Neural cell (in vitro differentiated cells): ENCODE measurements at regions not wholly inside any gene's neighbourhood (a gene's known extent, or its start where the extent isn't known, plus 50 kb on each side); places are given as distances from the start of the nearest gene placed in this dataset.
"Not testable (repeated sequence)": the region's sequence is repeated elsewhere in the genome, so short reads cannot be mapped to it uniquely, and the experiment has no call there.

ENCODE experiments used
- H2AFZ ChIP-seq: fragments of 200-600, 300-800 bp; sonication (generic), shearing (Covaris generic); 2 replicates; pipeline ENCODE4 v1.6.0; 2014; ENCODE audit warnings: low read depth, mild to moderate bottlenecking, antibody characterized with exemption, low read length, moderate library complexity
- H3F3A ChIP-seq: fragments of 200-600 bp; shearing (Covaris generic); 2 replicates; pipeline ENCODE4 v1.6.1; 2016; ENCODE audit warnings: mild to moderate bottlenecking, moderate library complexity, mixed read lengths, antibody characterized with exemption, low read length; ENCODE audit not compliant: insufficient read depth, poor library complexity, severe bottlenecking
- H3K27ac ChIP-seq: fragments of 200-600, 300-800 bp; sonication (generic), shearing (Covaris generic); 2 replicates; pipeline ENCODE4 v1.5.1; 2014; ENCODE audit warnings: mild to moderate bottlenecking, low read length, moderate library complexity
- H3K27me3 ChIP-seq: fragments of 300-800, 200-600 bp; sonication (generic), shearing (Covaris generic); 2 replicates; pipeline ENCODE4 v1.6.0; 2014; ENCODE audit warnings: mild to moderate bottlenecking, low read depth, low read length, moderate library complexity; ENCODE audit not compliant: insufficient read depth
- H3K36me3 ChIP-seq: fragments of 300-800, 200-600 bp; sonication (generic), shearing (Covaris generic); 2 replicates; pipeline ENCODE4 v1.5.1; 2014; ENCODE audit warnings: mild to moderate bottlenecking, antibody characterized with exemption, low read length, moderate library complexity; ENCODE audit not compliant: insufficient read depth
- H3K4me2 ChIP-seq: fragments of 300-800, 200-600 bp; sonication (generic), shearing (Covaris generic); 2 replicates; pipeline ENCODE4 v1.6.0; 2014; ENCODE audit warnings: mild to moderate bottlenecking, low read length
- H3K4me3 ChIP-seq: fragments of 300-800, 200-600 bp; sonication (generic), shearing (Covaris generic); 2 replicates; pipeline ENCODE4 v1.5.1; 2014; ENCODE audit warnings: mild to moderate bottlenecking, low read length, moderate library complexity
- H3K79me2 ChIP-seq: fragments of 200-600 bp; shearing (Covaris generic); replicated peaks from 2 replicates; pipeline ENCODE4 v1.6.0; 2014; ENCODE audit warnings: mild to moderate bottlenecking, low read length, moderate library complexity; ENCODE audit not compliant: insufficient read depth
- H3K9ac ChIP-seq: fragments of 300-800, 200-600 bp; sonication (generic), shearing (Covaris generic); 2 replicates; pipeline ENCODE4 v1.6.1; 2016; ENCODE audit warnings: mild to moderate bottlenecking, low read length, mixed read lengths
- H3K9me2 ChIP-seq: fragments of 200-600 bp; shearing (Covaris generic); 2 replicates; pipeline ENCODE4 v1.6.1; 2016; ENCODE audit warnings: mild to moderate bottlenecking, low read length, mixed read lengths; ENCODE audit not compliant: insufficient read depth
- H3K9me3 ChIP-seq: fragments of 200-600, 300-800 bp; sonication (generic), shearing (Covaris generic); 2 replicates; pipeline ENCODE4 v1.6.1; 2016; ENCODE audit warnings: mild to moderate bottlenecking, mixed run types, low read length, moderate library complexity, mixed read lengths
- H4K20me1 ChIP-seq: fragments of 200-600 bp; shearing (Covaris generic); 2 replicates; pipeline ENCODE4 v1.6.1; 2016; ENCODE audit warnings: mild to moderate bottlenecking, mixed run types; ENCODE audit not compliant: insufficient read depth
- CTCF ChIP-seq: fragments of 450-650 bp; IDR thresholded peaks from 2 replicates; pipeline ENCODE4 v1.5.1; 2014; ENCODE audit warnings: antibody characterized with exemption, mild to moderate bottlenecking, moderate library complexity; ENCODE audit not compliant: poor library complexity, severe bottlenecking
- EP300 ChIP-seq: fragments of 450-650 bp; conservative IDR thresholded peaks from 2 replicates; pipeline ENCODE4 v1.6.1; 2014; ENCODE audit warnings: antibody characterized with exemption, mild to moderate bottlenecking, moderate library complexity; ENCODE audit not compliant: poor library complexity, severe bottlenecking
- EZH2 ChIP-seq: fragments of 200-600, 300-800 bp; shearing (Covaris generic), sonication (generic); IDR thresholded peaks from 2 replicates; pipeline ENCODE4 v1.6.1; 2014; ENCODE audit warnings: antibody characterized with exemption, low read length, borderline replicate concordance, mild to moderate bottlenecking; ENCODE audit not compliant: insufficient read depth, poor library complexity, severe bottlenecking
- MXI1 ChIP-seq: fragments of 450-650 bp; conservative IDR thresholded peaks from 2 replicates; pipeline ENCODE4 v1.6.1; 2014; ENCODE audit warnings: antibody characterized with exemption, mild to moderate bottlenecking; ENCODE audit not compliant: poor library complexity, severe bottlenecking
- POLR2AphosphoS5 ChIP-seq: IDR thresholded peaks from 2 replicates; pipeline ENCODE4 v1.6.1; 2012
- RAD21 ChIP-seq: fragments of 450-650 bp; conservative IDR thresholded peaks from 2 replicates; pipeline ENCODE4 v1.6.1; 2014; ENCODE audit warnings: antibody characterized with exemption, mild to moderate bottlenecking, moderate library complexity
- REST ChIP-seq: IDR thresholded peaks from 2 replicates; pipeline ENCODE4 v1.6.1; 2012; ENCODE audit warnings: borderline replicate concordance
- SMC3 ChIP-seq: fragments of 450-650 bp; conservative IDR thresholded peaks from 2 replicates; pipeline ENCODE4 v1.6.1; 2014; ENCODE audit warnings: antibody characterized with exemption, mild to moderate bottlenecking, moderate library complexity; ENCODE audit not compliant: poor library complexity
- TAF1 ChIP-seq: IDR thresholded peaks from 2 replicates; pipeline ENCODE4 v1.6.1; 2012; ENCODE audit warnings: low read depth

- H3K27ac ChIP-seq, H4K20me1 ChIP-seq, H3K9me3 ChIP-seq, H3K4me3 ChIP-seq, H3K9me2 ChIP-seq, H3K79me2 ChIP-seq, H3F3A ChIP-seq, H3K36me3 ChIP-seq, H3K27me3 ChIP-seq, H3K4me2 ChIP-seq, H3K9ac ChIP-seq, H2AFZ ChIP-seq: not testable (repeated sequence)
Observed at GRCh38 chr6:11443125-11443524, 94.4 kb upstream of the TMEM170B start.

- no peaks in the 10 kb centered on the region for H3K27me3 ChIP-seq
- no peak overlapping the region for H3K27ac ChIP-seq
- H4K20me1 ChIP-seq: no peaks in the 10 kb centered on the region
- H3K4me2 ChIP-seq: no peak overlapping the region
- no peaks in the 10 kb centered on the region for H3K9me3 ChIP-seq
- H2AFZ ChIP-seq: no peak overlapping the region
- no peak overlapping the region for H3K4me3 ChIP-seq
- no peak overlapping the region for H3K9ac ChIP-seq
- no peaks in the 10 kb centered on the region for H3K9me2 ChIP-seq
- no peaks in the 10 kb centered on the region for H3K79me2 ChIP-seq
- no peaks in the 10 kb centered on the region for H3K36me3 ChIP-seq
- no peaks in the 10 kb centered on the region for H3F3A ChIP-seq
- no peak for TF ChIP-seq SMC3
- TF ChIP-seq MXI1: no peak
- TF ChIP-seq TAF1: no peak
- no peak for TF ChIP-seq EP300
- no peak for TF ChIP-seq CTCF
- TF ChIP-seq EZH2: no peak
- TF ChIP-seq POLR2AphosphoS5: no peak
- no peak for TF ChIP-seq REST
- TF ChIP-seq RAD21: no peak
Observed at GRCh38 chr6:11442495-11442894, 95.1 kb upstream of the TMEM170B start.

GRCh38 chr6:11439876-11440275 is 97.7 kb upstream of the TMEM170B start:
- Histone ChIP-seq H3K9me3 (no peaks in the 10 kb centered on the region), H3K27me3 (no peaks in the 10 kb centered on the region), H3K27ac (no peak overlapping the region), H3F3A (no peaks in the 10 kb centered on the region), H3K4me2 (no peak overlapping the region), H4K20me1 (no peaks in the 10 kb centered on the region), H3K4me3 (no peak overlapping the region), H2AFZ (no peak overlapping the region), H3K9ac (no peak overlapping the region), H3K36me3 (no peaks in the 10 kb centered on the region), H3K79me2 (no peaks in the 10 kb centered on the region), H3K9me2 (no peaks in the 10 kb centered on the region)
- TF ChIP-seq RAD21: no peak
